PFSK-1 (cell line): ENCODE measurements at regions not wholly inside any gene's neighbourhood (a gene's known extent, or its start where the extent isn't known, plus 50 kb on each side); places are given as distances from the start of the nearest gene placed in this dataset.

Experiments used
- FOXP2 ChIP-seq: optimal IDR thresholded peaks from 2 replicates; pipeline ENCODE3; 2011; ENCODE audit warnings: borderline replicate concordance, control low read depth, inconsistent platforms; ENCODE audit not compliant: insufficient read depth; ENCODE audit errors: extremely low read length, extremely low read depth
- POLR2AphosphoS5 ChIP-seq: IDR thresholded peaks from 2 replicates; pipeline ENCODE4 v1.6.1; 2012; ENCODE audit warnings: low read depth, mild to moderate bottlenecking, control low read depth, low read length, moderate library complexity
- REST ChIP-seq, 2 experiments: IDR thresholded peaks; 2 replicates each; pipeline versions ENCODE4 v1.6.1 to v1.8.0; 2011 to 2012; ENCODE audit warnings: low read depth in 2 of 2, low read length in 2 of 2, control low read depth in 1 of 2, inconsistent platforms in 1 of 2, mild to moderate bottlenecking in 1 of 2, moderate library complexity in 1 of 2; ENCODE audit not compliant: insufficient read depth in 1 of 2
- SIN3A ChIP-seq: IDR thresholded peaks from 2 replicates; pipeline ENCODE4 v1.6.1; 2012; ENCODE audit warnings: mild to moderate bottlenecking, low read length, moderate library complexity, borderline replicate concordance; ENCODE audit not compliant: insufficient read depth

GRCh38 chr2:118779362-118779761, 68.1 kb downstream of the EN1 start:
- TF ChIP-seq FOXP2 (no peak), SIN3A (no peak), REST (IDR thresholded peaks at IDR 0.05; ENCODE audit: insufficient read depth in 1 of 2, low read depth in 2 of 2, low read length in 2 of 2) (no peak), POLR2AphosphoS5 (no peak)
